Islet precursor cell (in vitro differentiated cells): ENCODE measurements at regions not wholly inside any gene's neighbourhood (a gene's known extent, or its start where the extent isn't known, plus 50 kb on each side); places are given as distances from the start of the nearest gene placed in this dataset.
"Not testable (repeated sequence)": the region's sequence is repeated elsewhere in the genome, so short reads cannot be mapped to it uniquely, and the experiment has no call there.

ENCODE experiments used
- DNase-seq: peaks from one replicate; pipeline ENCODE4 v3.0.0-alpha.2; 2018

GRCh38 chr3:107470496-107470895 lies 52.3 kb upstream of the BBX start:
- not testable (repeated sequence) for DNase-seq
